GM18502 (cell line): ENCODE measurements at regions not wholly inside any gene's neighbourhood (a gene's known extent, or its start where the extent isn't known, plus 50 kb on each side); places are given as distances from the start of the nearest gene placed in this dataset.
"Not testable (repeated sequence)": the region's sequence is repeated elsewhere in the genome, so short reads cannot be mapped to it uniquely, and the experiment has no call there.

Experiments used
- ATAC-seq: cut with Tn5 transposase; IDR thresholded peaks from one replicate; pipeline ENCODE4 v1.9.1; 2021; ENCODE audit warnings: mild to moderate bottlenecking; ENCODE audit not compliant: unreplicated experiment, poor library complexity

GRCh38 chr10:2817940-2818636 lies 249.3 kb upstream of the PFKP start:
- no peak for ATAC-seq

GRCh38 chr10:2813693-2814092 lies 253.7 kb upstream of the PFKP start:
- no peak for ATAC-seq

- ATAC-seq: no peak
Measured at GRCh38 chr10:2813286-2813685, 254.1 kb upstream of the PFKP start.

GRCh38 chr10:2812631-2813030 lies 254.7 kb upstream of the PFKP start:
- no peak for ATAC-seq

GRCh38 chr10:2800178-2800577 lies 267.2 kb upstream of the PFKP start:
- no peak for ATAC-seq

- ATAC-seq: no peak
Measured at GRCh38 chr10:2798336-2799022, 268.9 kb upstream of the PFKP start.

DNA sequence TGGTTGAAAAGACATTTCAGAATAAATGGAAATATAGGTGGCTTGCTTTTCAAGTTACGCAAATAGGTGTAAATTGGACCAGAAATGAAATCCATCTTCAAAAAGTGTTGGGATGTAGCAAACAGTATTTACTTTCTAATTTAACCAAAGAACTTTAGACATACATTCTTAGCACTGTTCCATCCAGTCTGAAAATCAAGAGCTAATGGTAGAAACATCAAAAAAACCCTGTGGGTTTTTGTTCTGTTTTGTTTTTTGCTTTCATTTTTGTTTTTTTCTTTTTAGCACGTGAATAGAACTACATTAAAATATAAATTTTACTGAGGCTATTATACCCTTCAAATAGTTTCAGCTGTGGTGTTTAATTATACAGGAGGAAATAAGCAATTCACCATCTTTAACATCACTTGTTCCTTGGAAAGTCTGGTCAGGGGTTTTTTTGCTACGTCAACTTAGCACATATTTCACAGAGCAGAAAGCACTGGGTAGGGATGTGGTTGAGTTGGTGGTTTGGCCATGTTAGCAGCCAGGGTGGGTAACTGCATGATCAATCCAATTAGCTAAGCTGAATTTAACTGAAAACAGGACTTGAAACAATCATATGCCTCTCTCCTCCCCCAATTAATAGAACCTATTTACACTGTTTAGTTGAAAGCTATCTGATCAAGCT lies 275.4 kb upstream of the PFKP start:
- ATAC-seq: peak; percentile 75

DNA sequence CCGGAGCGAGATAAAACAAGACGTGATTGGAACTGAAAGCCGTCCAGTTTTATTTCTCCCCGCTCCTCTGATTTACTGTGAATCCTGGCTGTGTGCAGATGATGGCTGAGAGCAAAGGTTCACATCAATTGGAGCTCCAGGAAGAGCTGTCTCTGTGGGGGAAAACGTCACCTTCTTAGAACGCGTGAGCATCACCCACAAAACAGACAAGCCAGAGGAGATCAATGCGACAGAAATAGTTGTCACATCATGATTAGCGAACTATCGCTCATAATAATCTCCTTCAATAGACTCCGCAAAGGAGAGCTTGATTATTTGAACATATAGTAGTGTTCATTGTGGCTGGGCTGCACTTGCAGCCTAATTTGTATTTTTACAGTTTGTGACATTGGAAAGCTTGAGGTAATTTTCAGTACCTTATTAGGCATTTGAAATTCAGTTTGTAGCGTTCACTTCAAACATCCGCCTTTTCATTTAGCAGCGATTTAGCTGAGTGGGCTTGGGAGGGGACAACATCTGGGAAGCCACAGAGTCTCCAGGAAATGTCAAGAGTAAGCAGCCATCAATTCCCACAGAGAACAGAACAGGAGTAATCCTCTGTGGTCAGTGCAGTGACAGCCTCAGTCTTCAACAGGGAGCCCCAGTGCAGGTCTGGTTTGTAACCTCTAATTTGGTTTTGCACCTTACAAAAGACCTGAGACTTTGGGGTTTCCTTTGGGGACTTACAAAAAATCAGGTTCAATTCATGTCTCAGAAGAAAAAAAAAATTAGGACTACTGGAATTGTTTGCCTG lies 276.8 kb upstream of the PFKP start:
- ATAC-seq: no peak

GRCh38 chr10:2786251-2786650 lies 281.1 kb upstream of the PFKP start:
- no peak for ATAC-seq

DNA sequence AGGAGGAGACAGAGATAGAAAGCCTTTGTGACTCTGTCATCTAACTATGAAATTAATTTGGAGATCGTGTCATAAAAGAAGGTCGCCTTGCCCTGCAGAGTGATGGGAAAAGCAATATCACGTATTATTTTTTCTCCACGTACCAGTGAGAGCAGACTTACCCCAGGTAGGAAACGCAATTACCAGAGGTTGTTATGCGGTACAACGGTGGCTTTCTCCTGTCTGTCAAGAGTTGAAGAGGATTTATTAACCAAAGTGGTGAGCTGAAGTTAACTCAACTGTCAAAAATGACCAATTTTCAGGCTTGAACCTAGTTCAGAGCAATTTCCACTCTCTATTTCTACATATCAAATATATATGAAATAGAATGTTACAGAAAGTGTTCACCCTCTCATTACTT lies 282.6 kb upstream of the PFKP start:
- no peak for ATAC-seq

GRCh38 chr10:2782950-2783349 lies 284.4 kb upstream of the PFKP start:
- no peak for ATAC-seq

- no peak for ATAC-seq
Measured at GRCh38 chr10:2782265-2782664, 285.1 kb upstream of the PFKP start.

GRCh38 chr10:2777666-2778355 lies 289.5 kb upstream of the PFKP start:
- ATAC-seq: no peak

DNA sequence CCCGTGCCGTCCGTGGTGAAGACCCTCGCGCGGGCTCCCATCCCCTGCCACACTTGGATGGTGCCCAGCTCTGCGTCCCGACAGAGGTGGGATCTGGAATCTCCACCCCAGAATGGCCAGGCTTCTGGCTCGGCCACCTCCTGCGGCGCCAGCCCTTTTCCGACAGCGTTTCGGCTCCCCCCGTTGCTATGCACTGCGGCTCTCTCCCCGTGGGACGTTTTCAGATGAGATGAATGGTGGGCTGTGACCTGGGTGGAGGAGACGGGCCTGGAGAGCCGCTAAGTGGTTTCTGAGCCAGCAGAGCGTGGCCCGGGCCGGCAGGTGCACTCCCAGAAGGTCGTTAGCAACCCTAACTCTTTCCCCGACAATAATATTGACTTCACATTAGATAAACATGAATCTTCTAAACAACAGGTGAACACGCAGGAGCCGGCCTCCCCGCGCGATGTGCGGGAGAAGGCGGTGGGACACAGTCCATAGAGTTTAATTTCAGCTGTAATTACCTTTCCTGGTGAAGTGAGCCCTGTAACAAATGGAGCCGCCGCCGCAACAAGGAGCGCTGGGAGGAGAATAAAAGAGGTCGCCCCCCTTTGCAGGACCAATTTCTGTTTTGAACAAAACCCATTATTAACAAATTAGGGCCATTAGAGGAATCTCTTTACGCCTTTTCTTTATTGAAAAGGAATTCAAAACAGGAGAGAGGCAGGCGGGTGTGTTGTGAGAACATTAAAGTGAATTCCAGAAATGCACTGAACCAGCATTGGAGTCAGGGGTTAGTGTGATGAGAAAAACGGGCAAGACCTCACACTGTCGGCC lies 294.3 kb upstream of the PFKP start:
- ATAC-seq: no peak

- ATAC-seq: no peak
Measured at GRCh38 chr10:2772135-2772534, 295.2 kb upstream of the PFKP start.

GRCh38 chr10:2767293-2767692 lies 300.1 kb upstream of the PFKP start:
- not testable (repeated sequence) for ATAC-seq

DNA sequence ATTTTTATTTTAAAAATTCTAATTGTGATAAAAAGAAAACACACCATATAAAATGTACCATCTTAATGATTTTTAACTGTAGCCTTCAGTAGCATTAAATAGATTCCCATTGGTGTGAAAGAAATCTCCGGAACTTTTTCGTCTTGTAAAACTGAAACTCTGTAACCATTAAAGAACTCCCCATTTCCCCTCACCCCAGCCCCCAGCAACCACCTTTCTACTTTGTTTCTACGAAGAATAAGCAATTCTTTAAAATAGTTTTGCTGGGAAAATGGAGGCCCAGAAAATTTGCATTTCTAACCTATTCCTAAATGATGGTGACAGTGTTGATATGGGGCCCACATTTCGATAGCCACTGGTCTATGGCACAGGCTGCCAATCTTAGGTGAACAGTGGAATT lies 305.4 kb upstream of the PFKP start:
- no peak for ATAC-seq

GRCh38 chr10:2761311-2761710 lies 306.0 kb upstream of the PFKP start:
- ATAC-seq: no peak

DNA sequence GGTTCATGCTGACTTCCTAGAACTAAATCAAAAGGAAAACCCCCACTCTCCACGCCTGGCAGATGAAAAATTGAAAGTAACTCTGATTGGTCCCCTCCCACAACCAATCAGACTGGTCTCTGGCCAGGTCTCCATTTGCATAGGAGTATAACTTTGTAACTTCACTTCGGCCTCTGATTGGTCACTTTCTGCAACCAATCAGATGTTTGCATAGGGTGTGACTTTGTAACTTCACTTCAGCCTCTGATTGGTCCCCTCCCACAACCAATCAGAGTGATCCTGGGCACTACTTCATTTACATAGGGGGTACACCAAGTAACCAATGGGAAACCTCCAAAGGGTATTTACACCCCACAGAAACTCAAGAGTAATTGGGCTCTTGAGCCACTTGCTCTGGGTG lies 306.6 kb upstream of the PFKP start:
- no peak for ATAC-seq
